ENCODE measurements at regions not wholly inside any gene's neighbourhood (a gene's known extent, or its start where the extent isn't known, plus 50 kb on each side); places are given as distances from the start of the nearest gene placed in this dataset.

GRCh38 chr18:55739488-55739887, 151.5 kb upstream of the TCF4 start:
- Histone ChIP-seq H3K4me2 (no peak overlapping the region), H3K9me3 (no peaks in the 10 kb centered on the region), H3K4me3 (no peak overlapping the region), H3K27ac (no peak overlapping the region), H3K4me1 (no peaks in the 10 kb centered on the region)
- WGBS (ENCODE audit: missing lambda C conversion rate) = 30% methylated on average over 2 of the region's 2 CpGs
- TF ChIP-seq USF2 (IDR thresholded peaks at IDR 0.05) = no peak
- no peak for TF ChIP-seq FOXS1 (CRISPR knock-in tag; IDR thresholded peaks at IDR 0.05)
- TF ChIP-seq FOSB (CRISPR knock-in tag; IDR thresholded peaks at IDR 0.05) = no peak
- TF ChIP-seq HOXA7 (CRISPR knock-in tag; IDR thresholded peaks at IDR 0.05) = no peak
- TF ChIP-seq MAFK (IDR thresholded peaks at IDR 0.05; ENCODE audit: partially characterized antibody) = no peak
- TF ChIP-seq NPAS2 (CRISPR knock-in tag; IDR thresholded peaks at IDR 0.05; ENCODE audit: borderline replicate concordance) = no peak
- no peak for TF ChIP-seq E2F6 (IDR thresholded peaks at IDR 0.05; ENCODE audit: borderline replicate concordance, low read depth)
- TF ChIP-seq ZNF302 (CRISPR knock-in tag; IDR thresholded peaks at IDR 0.05) = no peak
- no peak for TF ChIP-seq CTCF (IDR thresholded peaks at IDR 0.05)
- TF ChIP-seq GATA3 (IDR thresholded peaks at IDR 0.05; ENCODE audit: borderline replicate concordance) = no peak
- TF ChIP-seq ZSCAN20 (CRISPR knock-in tag; IDR thresholded peaks at IDR 0.05) = no peak
- TF ChIP-seq NFE2L2 (conservative IDR thresholded peaks at IDR 0.05; ENCODE audit: low read length) = no peak
- no peak for TF ChIP-seq RFX5 (IDR thresholded peaks at IDR 0.05)
- TF ChIP-seq ZC3H11A (IDR thresholded peaks at IDR 0.05) = no peak
- no peak for TF ChIP-seq TP53 (CRISPR knock-in tag; IDR thresholded peaks at IDR 0.05)
- no peak for TF ChIP-seq MAX (IDR thresholded peaks at IDR 0.05)
- TF ChIP-seq HMGXB4 (CRISPR knock-in tag; IDR thresholded peaks at IDR 0.05; ENCODE audit: borderline replicate concordance) = no peak
- no peak for TF ChIP-seq KDM5A (IDR thresholded peaks at IDR 0.05)
- TF ChIP-seq CHD2 (IDR thresholded peaks at IDR 0.05; ENCODE audit: low read length, partially characterized antibody) = no peak
- no peak for TF ChIP-seq POLR2AphosphoS2 (conservative IDR thresholded peaks at IDR 0.05; ENCODE audit: low read length)
- DNase-seq (ENCODE audit: low read depth in 1 of 2, low spot score in 1 of 2) (no peak), ATAC-seq (no peak), FAIRE-seq (no peak)
- ChIA-PET CTCF (no interaction called here), POLR2A (no interaction called here)

GRCh38 chr18:55738483-55739114, 150.6 kb upstream of the TCF4 start:
- no peaks in the 10 kb centered on the region for H3K9me3 ChIP-seq
- H3K4me3 ChIP-seq = no peak overlapping the region
- no peak for ATAC-seq
- WGBS (ENCODE audit: missing lambda C conversion rate) = 64% methylated on average over 3 of the region's 3 CpGs
- no peaks in the 10 kb centered on the region for H3K4me1 ChIP-seq
- no peak overlapping the region for H3K27ac ChIP-seq
- no peak for DNase-seq (ENCODE audit: low read depth in 1 of 2, low spot score in 1 of 2)
- no peak for FAIRE-seq
- POLR2A ChIA-PET = no interaction called here
- no peak overlapping the region for H3K4me2 ChIP-seq
- CTCF ChIA-PET = no interaction called here
- no peak for TF ChIP-seq ZFP36 (IDR thresholded peaks at IDR 0.05; ENCODE audit: borderline replicate concordance, partially characterized antibody)
- TF ChIP-seq ESRRA (IDR thresholded peaks at IDR 0.05; ENCODE audit: borderline replicate concordance, low read length) = no peak
- TF ChIP-seq BHLHE40 (IDR thresholded peaks at IDR 0.05; ENCODE audit: low read depth, low read length) = no peak
- no peak for TF ChIP-seq ZNF302 (CRISPR knock-in tag; IDR thresholded peaks at IDR 0.05)
- no peak for TF ChIP-seq BCL3 (IDR thresholded peaks at IDR 0.05)
- TF ChIP-seq CBX2 (IDR thresholded peaks at IDR 0.05; ENCODE audit: borderline replicate concordance, low read depth) = no peak
- no peak for TF ChIP-seq USF2 (IDR thresholded peaks at IDR 0.05)
- no peak for TF ChIP-seq ZC3H11A (IDR thresholded peaks at IDR 0.05)
- TF ChIP-seq NR3C1 (IDR thresholded peaks at IDR 0.05) = no peak
- TF ChIP-seq ELK1 (IDR thresholded peaks at IDR 0.05; ENCODE audit: low read depth, low read length) = no peak
- no peak for TF ChIP-seq SREBF2 (IDR thresholded peaks at IDR 0.05)
